ENCODE measurements at regions not wholly inside any gene's neighbourhood (a gene's known extent, or its start where the extent isn't known, plus 50 kb on each side); places are given as distances from the start of the nearest gene placed in this dataset.

GRCh38 chr16:49048557-49048956, 233.1 kb downstream of the CBLN1 start:
- CTCF ChIA-PET, result no interaction called here
- H3K27me3 ChIP-seq (ENCODE audit: control insufficient read depth, insufficient read depth, low read length), result no peaks in the 10 kb centered on the region
- POLR2A ChIA-PET, result no interaction called here
- DNase-seq (ENCODE audit: low read depth), result no peak
- TF ChIP-seq CTCF (IDR thresholded peaks at IDR 0.05; ENCODE audit: insufficient read depth, low read depth, low read length), result no peak
- no peaks in the 10 kb centered on the region for H3K36me3 ChIP-seq (ENCODE audit: control insufficient read depth, insufficient read depth, low read length)
- H3K4me3 ChIP-seq (ENCODE audit: low read depth, low read length), result no peak overlapping the region

GRCh38 chr16:49036126-49036525, 245.5 kb downstream of the CBLN1 start:
- no peak for TF ChIP-seq CTCF (IDR thresholded peaks at IDR 0.05; ENCODE audit: insufficient read depth, low read depth, low read length)
- ChIA-PET CTCF (no interaction called here), POLR2A (no interaction called here)
- no peak for DNase-seq (ENCODE audit: low read depth)
- Histone ChIP-seq H3K4me3 (ENCODE audit: low read depth, low read length) (no peak overlapping the region), H3K27me3 (ENCODE audit: control insufficient read depth, insufficient read depth, low read length) (no peaks in the 10 kb centered on the region), H3K36me3 (ENCODE audit: control insufficient read depth, insufficient read depth, low read length) (no peaks in the 10 kb centered on the region)

GRCh38 chr16:49027420-49027819, 254.2 kb downstream of the CBLN1 start:
- H3K4me3 ChIP-seq (ENCODE audit: low read depth, low read length), result no peak overlapping the region
- POLR2A ChIA-PET, result no interaction called here
- CTCF ChIA-PET, result no interaction called here
- H3K36me3 ChIP-seq (ENCODE audit: control insufficient read depth, insufficient read depth, low read length), result no peaks in the 10 kb centered on the region
- DNase-seq (ENCODE audit: low read depth), result no peak
- no peak for TF ChIP-seq CTCF (IDR thresholded peaks at IDR 0.05; ENCODE audit: insufficient read depth, low read depth, low read length)
- peaks cover 1% of the 10 kb centered on the region; the same call in 1 of the 2 replicates for H3K27me3 ChIP-seq (ENCODE audit: control insufficient read depth, insufficient read depth, low read length)

- H3K36me3 ChIP-seq (ENCODE audit: control insufficient read depth, insufficient read depth, low read length), result no peaks in the 10 kb centered on the region
- POLR2A ChIA-PET, result no interaction called here
- H3K27me3 ChIP-seq (ENCODE audit: control insufficient read depth, insufficient read depth, low read length), result peaks cover 1% of the 10 kb centered on the region; the same call in 1 of the 2 replicates
- CTCF ChIA-PET, result no interaction called here
- H3K4me3 ChIP-seq (ENCODE audit: low read depth, low read length), result no peak overlapping the region
- no peak for TF ChIP-seq CTCF (IDR thresholded peaks at IDR 0.05; ENCODE audit: insufficient read depth, low read depth, low read length)
- no peak for DNase-seq (ENCODE audit: low read depth)
These were observed 255.0 kb downstream of the CBLN1 start for GRCh38 chr16:49026566-49027181.

GRCh38 chr16:49024896-49025295, 256.7 kb downstream of the CBLN1 start:
- Histone ChIP-seq H3K4me3 (ENCODE audit: low read depth, low read length) (no peak overlapping the region), H3K36me3 (ENCODE audit: control insufficient read depth, insufficient read depth, low read length) (no peaks in the 10 kb centered on the region), H3K27me3 (ENCODE audit: control insufficient read depth, insufficient read depth, low read length) (peaks cover 1% of the 10 kb centered on the region; the same call in 1 of the 2 replicates)
- DNase-seq (ENCODE audit: low read depth), result no peak
- POLR2A ChIA-PET, result no interaction called here
- no peak for TF ChIP-seq CTCF (IDR thresholded peaks at IDR 0.05; ENCODE audit: insufficient read depth, low read depth, low read length)
- CTCF ChIA-PET, result no interaction called here

Measured in BJ (cell line).